Effector memory CD8-positive, alpha-beta T cell (primary cell): ENCODE measurements at regions not wholly inside any gene's neighbourhood (a gene's known extent, or its start where the extent isn't known, plus 50 kb on each side); places are given as distances from the start of the nearest gene placed in this dataset.
"Not testable (repeated sequence)": the region's sequence is repeated elsewhere in the genome, so short reads cannot be mapped to it uniquely, and the experiment has no call there.

ENCODE experiments used
- ATAC-seq: fragments of 150-1000 bp; cut with Tn5 transposase; replicated peaks from 2 replicates; pipeline ENCODE4 v1.10.0; 2021; ENCODE audit warnings: mild to moderate bottlenecking, moderate library complexity
- DNase-seq, 3 experiments: peaks; one replicate each; pipeline ENCODE4 v3.0.0; 2021
- H3K27ac Mint-ChIP-seq, 2 donors: one replicate each; pipeline ENCODE4 v1.8.0; 2022; ENCODE audit warnings: mild to moderate bottlenecking in 2 of 2, mixed read lengths in 2 of 2, moderate library complexity in 2 of 2
- H3K27me3 Mint-ChIP-seq, 2 donors: one replicate each; pipeline ENCODE4 v1.8.0; 2022; ENCODE audit warnings: mixed read lengths in 2 of 2
- H3K36me3 Mint-ChIP-seq: one replicate; pipeline ENCODE4 v1.8.0; 2022; ENCODE audit warnings: mild to moderate bottlenecking, moderate library complexity, mixed read lengths; ENCODE audit not compliant: insufficient read depth
- H3K4me1 Mint-ChIP-seq, 2 donors: one replicate each; pipeline ENCODE4 v1.8.0; 2022; ENCODE audit warnings: low read depth in 2 of 2, mixed read lengths in 2 of 2
- H3K4me3 Mint-ChIP-seq, 2 donors: one replicate each; pipeline ENCODE4 v1.8.0; 2022; ENCODE audit warnings: mild to moderate bottlenecking in 2 of 2, mixed read lengths in 2 of 2, moderate library complexity in 2 of 2
- H3K9me3 Mint-ChIP-seq, 2 donors: one replicate each; pipeline ENCODE4 v1.8.0; 2022; ENCODE audit warnings: mixed read lengths in 2 of 2

GRCh38 chr5:50898966-50899365 lies 232.5 kb downstream of the PARP8 start:
- DNase-seq (no peak), ATAC-seq (no peak)
- H3K27ac Mint-ChIP-seq, result no peak overlapping the region
- H3K9me3 Mint-ChIP-seq, result no peaks in the 10 kb centered on the region
- H3K27me3 Mint-ChIP-seq, result peaks cover 17 to 22% of the 10 kb centered on the region in 2 donors
- H3K4me3 Mint-ChIP-seq, result no peak overlapping the region
- no peaks in the 10 kb centered on the region for H3K36me3 Mint-ChIP-seq
- no peaks in the 10 kb centered on the region for H3K4me1 Mint-ChIP-seq

GRCh38 chr5:50900952-50901510 lies 234.6 kb downstream of the PARP8 start:
- H3K27ac Mint-ChIP-seq, result no peak overlapping the region
- ATAC-seq, result no peak
- peaks cover 18 to 28% of the 10 kb centered on the region in 2 donors for H3K27me3 Mint-ChIP-seq
- no peaks in the 10 kb centered on the region for H3K36me3 Mint-ChIP-seq
- no peak for DNase-seq
- H3K9me3 Mint-ChIP-seq, result no peaks in the 10 kb centered on the region
- H3K4me3 Mint-ChIP-seq, result no peak overlapping the region
- H3K4me1 Mint-ChIP-seq, result no peaks in the 10 kb centered on the region

GRCh38 chr5:50903651-50904050 lies 237.2 kb downstream of the PARP8 start:
- DNase-seq (no peak), ATAC-seq (no peak)
- Mint-ChIP-seq H3K9me3 (no peaks in the 10 kb centered on the region), H3K27ac (no peak overlapping the region), H3K4me1 (no peaks in the 10 kb centered on the region), H3K4me3 (no peak overlapping the region), H3K27me3 (peaks cover 33 to 38% of the 10 kb centered on the region in 2 donors), H3K36me3 (no peaks in the 10 kb centered on the region)

GRCh38 chr5:50905996-50906570 lies 239.6 kb downstream of the PARP8 start:
- Mint-ChIP-seq H3K27ac (no peak overlapping the region), H3K9me3 (no peaks in the 10 kb centered on the region), H3K36me3 (no peaks in the 10 kb centered on the region), H3K4me1 (no peaks in the 10 kb centered on the region), H3K27me3 (peaks cover 27 to 44% of the 10 kb centered on the region in 2 donors), H3K4me3 (no peak overlapping the region)
- DNase-seq (no peak), ATAC-seq (no peak)

GRCh38 chr5:50920160-50920559 lies 253.7 kb downstream of the PARP8 start:
- H3K9me3 Mint-ChIP-seq, H3K36me3 Mint-ChIP-seq, H3K27ac Mint-ChIP-seq, H3K4me3 Mint-ChIP-seq, DNase-seq, H3K4me1 Mint-ChIP-seq, ATAC-seq: not testable (repeated sequence)
- H3K27me3 Mint-ChIP-seq, result peaks cover 11 to 22% of the 10 kb centered on the region in 2 donors

- Mint-ChIP-seq H3K4me1 (no peaks in the 10 kb centered on the region), H3K36me3 (no peaks in the 10 kb centered on the region), H3K27me3 (peaks cover 19 to 22% of the 10 kb centered on the region in 2 donors), H3K9me3 (no peaks in the 10 kb centered on the region), H3K4me3 (no peak overlapping the region), H3K27ac (no peak overlapping the region)
- DNase-seq, result no peak
- ATAC-seq, result no peak
Measured at GRCh38 chr5:50921366-50922133, 255.1 kb downstream of the PARP8 start.

GRCh38 chr5:50922134-50922941 lies 255.9 kb downstream of the PARP8 start:
- H3K27ac Mint-ChIP-seq, H3K4me1 Mint-ChIP-seq, H3K4me3 Mint-ChIP-seq, H3K36me3 Mint-ChIP-seq, H3K9me3 Mint-ChIP-seq: not testable (repeated sequence)
- ATAC-seq, result peak; percentile 60
- H3K27me3 Mint-ChIP-seq, result peaks cover 19 to 22% of the 10 kb centered on the region in 2 donors
- peak in 1 of 3 experiments; percentile 1 for DNase-seq

GRCh38 chr5:50922942-50923767 lies 256.7 kb downstream of the PARP8 start:
- Mint-ChIP-seq H3K4me1 (no peaks in the 10 kb centered on the region), H3K27ac (no peak overlapping the region), H3K4me3 (no peak overlapping the region), H3K36me3 (no peaks in the 10 kb centered on the region), H3K9me3 (no peaks in the 10 kb centered on the region), H3K27me3 (peaks cover 19 to 22% of the 10 kb centered on the region in 2 donors)
- ATAC-seq, result no peak
- no peak for DNase-seq

- Mint-ChIP-seq H3K27ac (no peak overlapping the region), H3K36me3 (no peaks in the 10 kb centered on the region), H3K27me3 (peaks cover 19 to 22% of the 10 kb centered on the region in 2 donors), H3K4me1 (no peaks in the 10 kb centered on the region), H3K4me3 (no peak overlapping the region), H3K9me3 (no peaks in the 10 kb centered on the region)
- DNase-seq (no peak), ATAC-seq (no peak)
Measured at GRCh38 chr5:50923768-50924494, 257.5 kb downstream of the PARP8 start.

GRCh38 chr5:50927953-50928352 lies 261.5 kb downstream of the PARP8 start:
- ATAC-seq (no peak), DNase-seq (no peak)
- H3K9me3 Mint-ChIP-seq, result no peaks in the 10 kb centered on the region
- no peaks in the 10 kb centered on the region for H3K4me1 Mint-ChIP-seq
- H3K36me3 Mint-ChIP-seq, result no peaks in the 10 kb centered on the region
- peaks cover 35 to 52% of the 10 kb centered on the region in 2 donors for H3K27me3 Mint-ChIP-seq
- no peak overlapping the region for H3K4me3 Mint-ChIP-seq
- H3K27ac Mint-ChIP-seq, result no peak overlapping the region

- H3K36me3 Mint-ChIP-seq, result no peaks in the 10 kb centered on the region
Measured at GRCh38 chr5:50929174-50929573, 262.7 kb downstream of the PARP8 start.

GRCh38 chr5:50934343-50934742 lies 267.9 kb downstream of the PARP8 start:
- H3K36me3 Mint-ChIP-seq, result no peaks in the 10 kb centered on the region
- H3K9me3 Mint-ChIP-seq, result no peaks in the 10 kb centered on the region
- H3K27ac Mint-ChIP-seq, result no peak overlapping the region
- H3K4me3 Mint-ChIP-seq, result no peak overlapping the region
- H3K27me3 Mint-ChIP-seq, result peaks cover 35 to 51% of the 10 kb centered on the region in 2 donors
- DNase-seq (no peak), ATAC-seq (no peak)
- no peaks in the 10 kb centered on the region for H3K4me1 Mint-ChIP-seq

More at GRCh38 chr5:50929174-50929573, 262.7 kb downstream of the PARP8 start:
- peaks cover 36 to 47% of the 10 kb centered on the region in 2 donors for H3K27me3 Mint-ChIP-seq
- ATAC-seq, result no peak
- DNase-seq, result no peak
- no peak overlapping the region for H3K4me3 Mint-ChIP-seq
- H3K4me1 Mint-ChIP-seq, result no peaks in the 10 kb centered on the region
- H3K9me3 Mint-ChIP-seq, result no peaks in the 10 kb centered on the region
- H3K27ac Mint-ChIP-seq, result no peak overlapping the region
